GM18907 (cell line): ENCODE measurements at regions not wholly inside any gene's neighbourhood (a gene's known extent, or its start where the extent isn't known, plus 50 kb on each side); places are given as distances from the start of the nearest gene placed in this dataset.
"Not testable (repeated sequence)": the region's sequence is repeated elsewhere in the genome, so short reads cannot be mapped to it uniquely, and the experiment has no call there.

Experiments used
- ATAC-seq: cut with Tn5 transposase; IDR thresholded peaks from one replicate; pipeline ENCODE4 v1.9.1; 2021; ENCODE audit warnings: mild to moderate bottlenecking, moderate library complexity; ENCODE audit not compliant: unreplicated experiment

DNA sequence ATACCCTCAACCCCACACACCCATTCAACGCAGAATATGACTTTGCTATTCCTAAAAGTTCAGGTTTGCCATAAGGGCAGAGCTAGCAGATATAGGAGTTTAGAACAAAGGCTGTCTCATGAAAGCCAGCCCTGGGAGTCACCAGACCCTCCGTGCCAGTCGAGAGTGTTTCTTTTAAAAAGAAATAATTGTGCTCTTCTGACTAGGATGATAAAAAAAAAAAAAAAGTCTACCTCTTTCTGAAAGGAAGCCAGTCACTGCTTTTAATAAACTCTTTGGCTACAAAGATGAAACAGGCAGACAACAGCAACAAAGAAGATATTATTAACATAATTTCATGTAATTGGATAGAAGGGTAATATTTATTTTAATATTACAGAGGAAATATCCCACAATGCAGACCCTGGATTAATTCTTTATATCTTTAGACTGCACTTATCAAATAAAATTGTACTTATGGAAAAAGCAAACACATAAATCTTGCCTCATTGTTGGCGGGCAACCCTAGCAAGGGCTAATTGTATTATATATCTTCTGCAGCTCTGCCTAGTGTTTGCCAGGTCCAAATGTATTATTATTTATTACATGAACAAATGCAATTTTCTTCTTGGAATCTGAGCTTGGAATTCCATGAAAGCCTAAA, 277.5 kb upstream of the DYNLRB2 start:
- no peak for ATAC-seq

DNA sequence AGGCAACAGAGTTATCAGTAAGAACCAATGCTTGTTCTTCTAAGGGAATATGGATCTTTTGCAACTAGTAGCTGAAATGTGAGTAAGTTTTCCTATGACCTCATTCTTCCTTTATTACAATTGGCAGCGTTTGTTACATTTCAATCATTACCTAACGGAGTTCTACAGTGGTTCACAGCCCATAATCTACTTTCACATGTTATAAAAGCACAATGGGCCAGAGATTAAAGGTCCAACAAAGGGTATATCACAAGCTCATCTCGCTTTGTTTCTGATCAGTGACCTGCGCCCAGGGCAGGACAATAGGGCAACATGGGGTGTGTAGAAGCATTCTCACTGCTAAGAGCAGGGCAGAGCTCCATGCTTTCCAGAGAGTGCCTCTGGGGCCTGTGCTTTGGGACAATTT, 279.9 kb upstream of the DYNLRB2 start:
- ATAC-seq, result no peak

DNA sequence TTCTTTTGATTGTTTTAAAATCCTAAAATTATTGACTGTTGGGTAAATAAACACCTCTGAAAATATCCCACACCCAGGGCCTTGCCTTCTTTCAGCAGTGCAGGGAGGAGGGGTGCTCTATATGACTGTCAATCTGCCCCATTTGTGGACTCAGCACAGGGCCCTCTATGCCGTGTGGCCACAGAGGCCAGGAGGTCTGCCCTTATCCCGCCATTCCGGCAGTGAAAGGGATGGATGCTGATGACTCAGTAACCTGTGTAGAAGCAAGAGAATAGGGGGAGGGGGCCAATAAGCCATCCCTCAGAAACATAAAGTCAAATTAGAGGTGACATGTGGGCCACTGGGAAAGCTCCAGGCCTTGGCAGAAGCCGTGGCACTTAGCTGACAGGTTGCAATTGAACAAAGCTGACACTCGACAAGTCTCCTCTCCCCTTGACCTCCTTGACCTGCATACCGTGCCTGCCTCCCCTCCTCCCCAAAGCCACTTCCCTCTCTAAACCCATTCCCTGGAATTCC, 281.4 kb upstream of the DYNLRB2 start:
- no peak for ATAC-seq

- ATAC-seq, result no peak
Observed at GRCh38 chr16:80258407-80258806, 282.4 kb upstream of the DYNLRB2 start.

DNA sequence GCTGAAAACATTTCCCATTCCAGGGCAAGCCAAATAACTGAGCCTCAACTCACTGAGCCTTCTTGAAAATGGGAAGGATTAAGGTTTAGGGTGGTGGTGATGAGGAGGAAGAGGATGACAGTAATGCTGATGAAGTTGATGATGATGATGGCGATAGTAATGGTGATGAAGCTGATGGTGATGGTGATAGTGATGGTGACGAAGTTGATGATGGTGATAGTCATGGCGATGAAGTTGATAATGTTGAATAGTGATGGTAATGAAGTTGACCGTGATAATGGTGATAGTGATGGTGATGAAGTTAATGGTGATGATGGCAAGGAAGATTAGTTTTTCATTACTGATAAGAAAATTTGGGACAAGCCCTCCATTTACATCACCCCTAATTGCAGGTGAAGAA, 285.8 kb upstream of the DYNLRB2 start:
- ATAC-seq, result no peak

DNA sequence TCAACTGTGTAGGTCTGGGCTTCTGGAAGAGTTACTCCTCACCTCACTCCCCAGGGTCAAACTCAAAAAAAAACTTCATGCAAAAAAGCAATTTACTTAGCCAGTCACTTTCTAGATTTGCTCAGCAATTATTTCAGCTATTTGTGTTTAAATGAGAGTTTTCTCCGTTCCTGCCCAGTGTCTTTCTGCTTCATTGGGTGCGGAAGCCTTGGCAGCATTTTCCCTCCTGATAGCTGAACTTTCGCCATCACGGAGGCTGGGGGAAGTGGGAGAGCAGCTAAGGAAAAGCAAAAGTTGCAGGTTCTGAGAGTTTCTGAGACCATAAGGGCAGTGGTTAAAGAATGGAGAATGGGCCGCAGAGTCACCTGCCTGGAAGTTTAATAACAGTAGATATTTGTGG, 287.1 kb upstream of the DYNLRB2 start:
- no peak for ATAC-seq

DNA sequence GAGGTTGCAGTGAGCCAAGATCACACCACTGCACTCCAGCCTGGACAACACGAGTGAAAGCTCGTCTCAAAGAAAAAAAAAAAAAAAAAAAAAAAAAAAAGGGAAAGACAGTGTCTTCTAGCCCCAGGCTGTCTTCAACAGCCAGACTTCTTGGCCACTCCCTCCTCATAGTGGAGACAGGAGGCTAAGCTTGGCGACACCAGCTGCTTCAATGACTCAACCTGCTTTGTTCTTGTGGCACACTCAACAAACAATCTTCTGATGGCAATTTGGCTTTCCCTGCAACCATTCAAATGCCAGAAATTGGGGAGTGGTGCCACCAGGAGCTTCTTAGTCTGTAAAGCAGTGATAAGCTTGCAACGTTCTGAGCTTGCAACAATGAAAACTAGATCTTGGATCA, 290.4 kb upstream of the DYNLRB2 start:
- no peak for ATAC-seq

DNA sequence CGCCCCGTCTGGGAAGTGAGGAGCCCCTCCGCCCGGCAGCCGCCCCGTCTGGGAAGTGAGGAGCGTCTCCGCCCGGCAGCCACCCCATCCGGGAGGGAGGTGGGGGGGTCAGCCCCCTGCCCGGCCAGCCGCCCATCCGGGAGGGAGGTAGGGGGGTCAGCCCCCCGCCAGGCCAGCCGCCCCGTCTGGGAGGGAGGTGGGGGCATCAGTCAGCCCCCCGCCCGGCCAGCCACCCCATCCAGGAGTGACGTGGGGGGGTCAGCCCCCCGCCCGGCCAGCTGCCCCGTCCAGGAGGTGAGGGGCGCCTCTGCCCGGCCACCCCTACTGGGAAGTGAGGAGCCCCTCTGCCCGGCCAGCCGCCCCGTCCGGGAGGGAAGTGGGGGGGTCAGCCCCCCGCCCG, 297.5 kb upstream of the DYNLRB2 start:
- ATAC-seq, result not testable (repeated sequence)

GRCh38 chr16:80242279-80242678, 298.5 kb upstream of the DYNLRB2 start:
- not testable (repeated sequence) for ATAC-seq

GRCh38 chr16:80233097-80233835, 307.5 kb upstream of the DYNLRB2 start:
- ATAC-seq, result no peak

DNA sequence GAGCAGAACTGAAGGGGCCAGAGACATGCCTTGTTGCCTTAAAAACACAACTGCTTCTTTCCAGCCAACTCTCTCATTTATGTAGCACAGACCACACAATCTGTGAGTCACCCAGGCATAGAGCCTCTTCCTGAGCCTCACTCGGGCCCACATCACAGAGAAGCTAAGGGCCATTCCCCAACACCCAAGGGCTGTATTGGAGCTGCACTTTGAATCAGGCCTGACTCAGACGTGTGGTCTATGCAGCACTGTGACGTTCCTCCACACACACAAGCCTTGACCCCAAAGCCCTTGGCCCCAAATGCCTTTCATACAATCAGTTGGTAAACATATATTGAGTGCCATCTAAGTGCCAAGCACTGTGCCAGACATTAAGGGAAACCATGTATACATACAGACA, 308.9 kb upstream of the DYNLRB2 start:
- ATAC-seq, result peak; percentile 92

DNA sequence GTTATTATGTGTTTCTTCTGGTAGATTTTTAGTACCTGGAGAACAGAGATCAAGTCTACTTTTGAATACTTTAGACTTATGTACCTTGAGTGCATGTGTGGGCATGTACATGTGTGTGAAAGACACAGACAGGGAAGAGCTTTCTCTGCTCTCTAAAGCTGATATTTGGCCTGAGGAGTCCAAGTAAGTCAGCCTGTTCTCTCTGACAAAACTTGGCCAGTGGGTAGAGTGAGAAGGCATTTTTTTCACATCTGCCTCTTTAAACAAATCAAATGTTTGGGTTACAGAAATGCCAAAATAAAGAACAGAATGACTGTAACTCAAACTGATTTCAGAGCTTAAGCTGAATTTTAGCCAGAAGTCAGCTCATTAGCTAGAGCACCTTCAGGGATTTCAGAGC, 309.7 kb upstream of the DYNLRB2 start:
- no peak for ATAC-seq

- no peak for ATAC-seq
Observed at GRCh38 chr16:80230328-80231120, 310.3 kb upstream of the DYNLRB2 start.

DNA sequence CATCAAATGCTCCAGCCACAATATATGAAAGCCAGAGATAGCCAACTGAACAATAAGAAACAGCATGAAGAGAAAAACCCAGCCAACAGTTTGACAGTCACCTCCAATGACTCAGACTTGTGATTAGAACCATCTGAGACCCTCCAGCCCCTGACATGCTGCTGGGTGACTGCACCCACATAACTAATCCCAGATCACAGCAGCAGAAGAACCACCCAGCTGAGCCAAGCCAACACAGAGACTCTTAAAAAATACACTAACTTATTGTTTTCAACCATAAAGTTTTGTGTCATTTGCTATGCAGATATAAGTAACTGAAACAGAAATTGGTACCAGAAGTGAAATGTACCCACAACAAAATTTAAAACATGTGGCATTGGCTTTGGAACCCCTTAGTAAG, 314.3 kb upstream of the DYNLRB2 start:
- no peak for ATAC-seq

- no peak for ATAC-seq
Observed at GRCh38 chr16:80210787-80211186, 330.0 kb upstream of the DYNLRB2 start.

GRCh38 chr16:80208743-80209142, 332.1 kb upstream of the DYNLRB2 start:
- ATAC-seq, result no peak

DNA sequence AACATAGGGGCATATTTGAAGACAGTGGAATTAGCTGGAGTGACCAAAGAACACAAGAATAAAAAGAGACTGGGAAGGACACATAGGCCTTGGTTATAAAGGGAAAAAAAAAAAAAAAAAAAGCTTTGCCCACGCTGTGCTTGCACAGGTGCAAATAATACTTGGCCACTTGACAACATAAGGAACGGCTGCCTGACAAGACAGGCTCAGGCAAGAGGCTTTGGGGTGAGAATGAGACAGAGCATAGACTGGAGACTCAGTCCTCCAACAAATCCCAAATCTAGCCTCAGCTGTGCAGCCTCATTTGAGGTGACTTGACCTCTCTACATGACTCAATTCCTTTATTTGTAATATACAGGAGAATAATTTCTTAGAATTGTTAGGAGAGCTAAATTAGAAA, 332.8 kb upstream of the DYNLRB2 start:
- no peak for ATAC-seq

DNA sequence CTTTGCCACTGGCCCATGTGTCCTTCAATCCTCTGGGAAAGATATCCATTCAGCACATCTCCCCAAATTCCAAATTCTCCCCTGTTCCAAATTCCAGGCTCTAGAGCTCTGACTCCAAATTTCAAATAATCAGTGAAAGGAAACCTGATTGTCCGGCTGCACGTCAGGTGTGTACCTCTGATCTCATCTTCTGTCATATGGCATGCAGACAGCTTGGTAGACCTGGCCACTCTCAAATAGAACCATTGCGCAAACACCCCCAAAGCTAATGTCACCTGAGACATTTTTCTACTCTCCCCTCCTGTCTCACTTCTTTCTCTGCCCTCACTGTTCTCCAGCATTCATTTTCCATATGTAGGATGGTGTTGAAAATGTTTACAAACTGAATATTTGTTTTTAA, 337.0 kb upstream of the DYNLRB2 start:
- ATAC-seq, result no peak

DNA sequence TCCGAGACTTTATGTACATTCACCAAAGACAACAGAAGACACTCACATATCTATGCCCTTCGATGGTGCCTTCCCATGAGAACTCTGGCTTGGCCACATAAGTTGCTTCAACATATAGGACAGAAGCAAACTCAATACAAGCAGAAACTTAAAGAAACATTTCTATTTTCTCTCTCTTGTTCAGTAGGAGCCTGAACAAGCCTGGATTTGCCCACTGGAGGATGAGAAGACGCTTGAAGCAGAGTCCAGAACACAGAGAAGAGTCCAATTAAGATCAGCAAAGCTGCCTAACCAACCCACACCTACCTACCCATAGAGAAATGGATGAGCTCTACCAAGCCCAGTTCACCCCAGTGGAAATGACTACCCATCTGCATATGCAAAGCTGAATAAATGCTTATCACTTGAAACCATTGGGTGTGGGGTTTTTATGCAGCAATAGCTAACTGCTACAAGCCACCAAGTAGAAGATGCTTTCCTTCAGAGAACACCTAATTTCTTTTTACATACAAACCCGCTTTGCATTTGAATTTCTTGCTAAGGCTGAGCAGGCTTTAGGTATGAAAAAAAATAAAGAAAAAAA, 337.9 kb upstream of the DYNLRB2 start:
- no peak for ATAC-seq

DNA sequence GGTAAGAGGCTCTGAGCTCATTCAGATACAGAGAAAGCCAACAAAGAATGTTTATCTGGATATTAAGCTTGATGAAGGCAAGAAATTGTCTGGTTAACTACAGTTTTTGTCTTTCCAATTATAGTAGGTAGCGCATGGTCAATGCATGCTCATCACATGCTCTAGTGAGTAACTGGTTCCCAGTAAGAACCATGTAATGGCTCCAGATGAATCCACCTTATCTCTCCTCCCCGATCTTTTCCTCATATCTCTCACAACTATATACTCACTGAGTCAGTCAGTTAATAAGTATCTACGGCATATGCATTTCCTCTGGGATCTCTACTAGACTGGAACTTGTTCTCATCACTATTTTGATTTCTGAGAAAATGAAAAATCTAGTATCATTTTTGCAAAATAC, 340.7 kb upstream of the DYNLRB2 start:
- no peak for ATAC-seq

DNA sequence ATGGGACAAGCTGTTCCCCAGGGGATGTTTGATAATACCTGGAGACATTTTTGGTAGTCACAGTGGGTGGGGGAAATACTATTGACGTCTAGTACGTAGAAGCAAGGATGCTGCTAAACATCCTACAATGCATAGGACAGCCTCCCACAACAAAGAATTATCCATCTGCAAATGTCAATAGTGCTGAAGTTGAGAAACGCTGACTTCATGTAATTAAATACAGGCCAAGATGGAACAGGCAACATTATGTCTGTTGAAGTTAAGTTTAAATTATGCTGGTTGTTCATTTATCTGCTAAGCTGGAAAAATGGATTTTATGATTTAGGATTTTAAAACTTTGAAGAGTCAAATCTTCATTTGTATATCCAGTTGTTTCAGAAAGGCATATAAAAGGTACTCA, 341.2 kb upstream of the DYNLRB2 start:
- no peak for ATAC-seq
